HFF-Myc (cell line): ENCODE measurements at regions not wholly inside any gene's neighbourhood (a gene's known extent, or its start where the extent isn't known, plus 50 kb on each side); places are given as distances from the start of the nearest gene placed in this dataset.

Experiments
- DNase-seq: peaks from one replicate; pipeline ENCODE4 v3.0.0-alpha.2; 2011; ENCODE audit warnings: low read depth; ENCODE audit errors: extremely low read depth
- H3K4me3 ChIP-seq: replicated peaks from 2 replicates; pipeline ENCODE4 v1.5.1; 2011; ENCODE audit warnings: low read depth, mild to moderate bottlenecking, control low read depth, low read length
- TF ChIP-seq, protein P1 (sequence below): IDR thresholded peaks from 2 replicates; pipeline ENCODE4 v1.5.1; 2012; ENCODE audit warnings: mild to moderate bottlenecking, low read depth, low read length, control low read depth; ENCODE audit errors: missing control alignments

- TF ChIP-seq, protein P1, sequence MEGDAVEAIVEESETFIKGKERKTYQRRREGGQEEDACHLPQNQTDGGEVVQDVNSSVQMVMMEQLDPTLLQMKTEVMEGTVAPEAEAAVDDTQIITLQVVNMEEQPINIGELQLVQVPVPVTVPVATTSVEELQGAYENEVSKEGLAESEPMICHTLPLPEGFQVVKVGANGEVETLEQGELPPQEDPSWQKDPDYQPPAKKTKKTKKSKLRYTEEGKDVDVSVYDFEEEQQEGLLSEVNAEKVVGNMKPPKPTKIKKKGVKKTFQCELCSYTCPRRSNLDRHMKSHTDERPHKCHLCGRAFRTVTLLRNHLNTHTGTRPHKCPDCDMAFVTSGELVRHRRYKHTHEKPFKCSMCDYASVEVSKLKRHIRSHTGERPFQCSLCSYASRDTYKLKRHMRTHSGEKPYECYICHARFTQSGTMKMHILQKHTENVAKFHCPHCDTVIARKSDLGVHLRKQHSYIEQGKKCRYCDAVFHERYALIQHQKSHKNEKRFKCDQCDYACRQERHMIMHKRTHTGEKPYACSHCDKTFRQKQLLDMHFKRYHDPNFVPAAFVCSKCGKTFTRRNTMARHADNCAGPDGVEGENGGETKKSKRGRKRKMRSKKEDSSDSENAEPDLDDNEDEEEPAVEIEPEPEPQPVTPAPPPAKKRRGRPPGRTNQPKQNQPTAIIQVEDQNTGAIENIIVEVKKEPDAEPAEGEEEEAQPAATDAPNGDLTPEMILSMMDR: no peak
- DNase-seq: no peak
- no peak overlapping the region for H3K4me3 ChIP-seq
These were observed 134.8 kb upstream of the PPARGC1A start for GRCh38 chr4:24024605-24025004.

DNA sequence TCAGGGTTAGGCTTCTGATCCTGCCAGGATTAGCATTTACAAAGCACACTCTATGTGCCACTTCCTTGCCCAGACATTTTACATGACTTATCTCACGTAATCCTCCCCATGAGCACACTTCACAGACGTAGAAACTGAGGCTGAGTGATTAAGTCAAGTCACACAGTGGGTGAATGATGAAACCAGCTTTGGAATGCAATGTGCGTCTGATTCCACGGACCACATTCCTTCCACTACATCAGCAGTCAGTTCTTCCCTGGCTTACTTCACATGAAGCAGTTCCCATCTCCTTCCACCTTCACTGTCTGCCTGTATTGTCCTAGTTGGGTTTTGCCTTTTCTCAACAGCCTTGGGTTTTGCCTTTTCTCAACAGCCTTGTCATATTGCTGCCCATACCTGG lies 134.3 kb upstream of the PPARGC1A start:
- no peak overlapping the region for H3K4me3 ChIP-seq
- no peak for DNase-seq
- TF ChIP-seq, protein P1: no peak

DNA sequence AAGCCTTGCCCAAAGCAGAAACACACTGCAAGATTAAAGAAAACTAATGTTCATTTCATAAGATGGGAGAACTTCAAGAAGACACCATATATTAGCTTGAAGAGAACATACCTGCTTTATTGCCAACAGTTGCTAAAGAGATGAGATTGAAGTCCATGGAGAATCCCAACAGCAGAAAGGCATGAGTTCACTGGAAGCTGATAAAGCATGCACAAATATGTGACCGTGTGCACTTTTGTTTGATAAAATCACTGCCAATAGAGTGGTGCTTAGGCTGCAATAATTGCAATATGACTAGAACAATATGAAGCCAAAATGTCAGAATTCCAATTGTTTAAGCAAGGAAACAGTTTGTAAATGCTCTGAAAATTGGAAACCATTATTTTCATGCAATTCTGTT lies 125.9 kb upstream of the PPARGC1A start:
- H3K4me3 ChIP-seq: no peak overlapping the region
- TF ChIP-seq, protein P1: no peak
- DNase-seq: no peak

DNA sequence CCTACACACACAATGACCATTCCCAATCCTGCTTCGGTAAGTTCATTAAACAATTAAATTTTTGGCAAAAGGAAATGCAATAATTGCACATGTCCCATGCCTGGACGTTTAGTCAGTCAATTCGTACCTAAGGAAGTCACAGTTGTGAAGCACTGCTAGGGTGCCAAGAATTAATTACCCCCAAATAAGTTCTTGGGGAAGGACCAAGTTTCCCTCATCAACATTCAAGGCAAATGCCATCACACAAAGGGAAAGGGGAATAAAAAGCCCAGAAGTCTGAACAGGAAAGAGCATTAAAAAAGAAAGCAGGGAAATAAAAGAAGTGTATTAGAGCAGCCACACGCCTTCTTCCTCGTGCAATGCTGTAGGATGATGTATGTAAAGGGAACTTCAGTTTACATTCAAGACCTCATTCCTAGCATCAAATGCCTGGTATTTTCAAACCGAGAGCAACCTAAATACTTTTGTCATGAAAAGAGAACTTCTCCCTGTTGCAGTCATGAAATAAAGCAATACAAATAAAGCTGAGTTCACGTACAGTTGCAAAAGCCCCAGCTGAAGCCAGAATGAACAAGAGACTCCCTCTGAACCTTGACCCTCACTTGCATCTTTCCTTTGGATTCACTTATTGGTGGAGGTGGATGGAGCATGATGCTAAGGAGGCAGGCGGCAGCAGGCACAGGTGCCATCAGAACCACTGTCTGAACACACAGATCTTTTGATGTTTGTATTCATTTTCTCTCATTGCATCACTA lies 124.0 kb upstream of the PPARGC1A start:
- no peak for DNase-seq
- TF ChIP-seq, protein P1: no peak
- no peak overlapping the region for H3K4me3 ChIP-seq

DNA sequence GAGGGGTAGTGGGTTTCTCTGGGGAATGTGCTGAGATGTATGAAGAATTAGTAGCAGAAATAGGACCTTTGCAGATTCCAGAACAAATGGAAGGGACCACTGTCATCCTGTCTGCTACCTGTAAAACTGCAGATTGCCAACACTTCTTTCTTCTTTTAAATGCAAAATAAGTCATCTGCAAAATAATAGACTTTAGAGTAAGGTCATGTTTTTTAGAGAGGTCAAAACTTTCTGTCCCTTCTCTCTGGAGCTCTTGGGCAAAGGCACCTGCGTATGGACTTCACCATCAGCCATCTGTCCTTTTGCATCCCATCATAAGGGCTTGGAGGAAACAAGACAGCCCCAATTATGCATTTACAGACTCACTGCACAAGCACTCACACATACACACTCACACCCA lies 121.1 kb upstream of the PPARGC1A start:
- DNase-seq: no peak
- no peak overlapping the region for H3K4me3 ChIP-seq
- TF ChIP-seq, protein P1: no peak

DNA sequence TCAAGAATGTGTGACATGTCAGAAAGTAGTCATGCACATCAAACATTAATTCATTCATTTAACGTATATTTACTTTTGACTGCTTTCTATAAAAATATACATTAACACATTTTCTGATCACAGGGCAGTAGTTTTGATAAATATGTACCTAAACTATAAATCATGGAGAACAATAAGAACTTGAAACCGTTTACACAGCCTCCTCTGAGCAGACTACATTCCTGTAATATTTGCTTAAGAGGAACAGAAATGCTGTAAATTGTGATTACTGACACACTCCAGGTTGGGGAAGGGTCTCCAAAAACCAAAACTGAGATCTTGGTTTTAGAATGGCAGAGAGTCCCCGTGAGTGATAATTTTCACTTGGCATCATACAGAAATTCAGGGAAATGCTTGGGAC lies 120.7 kb upstream of the PPARGC1A start:
- DNase-seq: no peak
- H3K4me3 ChIP-seq: no peak overlapping the region
- TF ChIP-seq, protein P1: no peak

- TF ChIP-seq, protein P1: no peak
- H3K4me3 ChIP-seq: no peak overlapping the region
- no peak for DNase-seq
These were observed 118.0 kb upstream of the PPARGC1A start for GRCh38 chr4:24007860-24008261.
